GM12878 (cell line): ENCODE measurements at regions not wholly inside any gene's neighbourhood (a gene's known extent, or its start where the extent isn't known, plus 50 kb on each side); places are given as distances from the start of the nearest gene placed in this dataset.

Source experiments
- EGR1 ChIP-seq, 2 experiments: IDR thresholded peaks; 1 replicate in 1 of 2; 2 replicates in 1 of 2; pipeline ENCODE4 v1.6.1; 2011 to 2012; ENCODE audit warnings: low read depth in 2 of 2, low read length in 2 of 2, borderline replicate concordance in 1 of 2, mild to moderate bottlenecking in 1 of 2, moderate library complexity in 1 of 2
- HDAC6 ChIP-seq: fragments of 200-600 bp; sonication (generic); IDR thresholded peaks from one replicate; pipeline ENCODE4 v1.8.0; 2017; ENCODE audit warnings: antibody characterized with exemption; ENCODE audit not compliant: unreplicated experiment
- JUND ChIP-seq: IDR thresholded peaks from 2 replicates; pipeline ENCODE4 v1.6.1; 2012; ENCODE audit warnings: low read depth, mild to moderate bottlenecking, low read length, improper control_type of control experiment, moderate library complexity
- POLR2A ChIP-seq: IDR thresholded peaks from 2 replicates; pipeline ENCODE4 v1.6.1; 2011; ENCODE audit warnings: low read depth, mild to moderate bottlenecking, low read length
- POLR2AphosphoS5 ChIP-seq: IDR thresholded peaks from 2 replicates; pipeline ENCODE4 v1.6.1; 2011; ENCODE audit warnings: mild to moderate bottlenecking, low read length, inconsistent platforms
- RAD21 ChIP-seq: IDR thresholded peaks from 2 replicates; pipeline ENCODE4 v1.6.1; 2011; ENCODE audit warnings: mild to moderate bottlenecking, low read depth, low read length, moderate library complexity; ENCODE audit not compliant: insufficient read depth
- RBBP5 ChIP-seq: fragments of 200-600 bp; sonication (generic); conservative IDR thresholded peaks from 2 replicates; pipeline ENCODE4 v1.6.1; 2016
- RELA ChIP-seq: fragments of 450-650 bp; IDR thresholded peaks from 2 replicates; pipeline ENCODE4 v1.8.0; 2014; ENCODE audit warnings: borderline replicate concordance; ENCODE audit not compliant: partially characterized antibody
- SMC3 ChIP-seq: IDR thresholded peaks from 2 replicates; pipeline ENCODE4 v1.6.1; 2011; ENCODE audit warnings: low read length, improper control_type of control experiment, borderline replicate concordance
- SPI1 ChIP-seq: IDR thresholded peaks from 2 replicates; pipeline ENCODE4 v1.6.1; 2011; ENCODE audit warnings: low read depth, mild to moderate bottlenecking, low read length, moderate library complexity, borderline replicate concordance; ENCODE audit not compliant: insufficient read depth
- ZNF24 ChIP-seq: fragments of 450-650 bp; IDR thresholded peaks from 2 replicates; pipeline ENCODE4 v1.6.1; 2017; ENCODE audit warnings: antibody characterized with exemption, mild to moderate bottlenecking
- TF ChIP-seq, protein P1 (sequence below), 3 experiments: IDR thresholded peaks in 2 of 3; conservative IDR thresholded peaks in 1 of 3; 2 replicates each; pipeline ENCODE4 v1.5.1; 2011; ENCODE audit warnings: low read depth in 3 of 3, low read length in 3 of 3, mild to moderate bottlenecking in 3 of 3, control low read depth in 2 of 3, moderate library complexity in 2 of 3, inconsistent platforms in 1 of 3, mixed read lengths in 1 of 3; ENCODE audit not compliant: control insufficient read depth in 2 of 3, insufficient read depth in 1 of 3; ENCODE audit errors: extremely low read depth in 1 of 3
- TF ChIP-seq, protein P2 (sequence below): IDR thresholded peaks from 2 replicates; pipeline ENCODE4 v1.6.1; 2011; ENCODE audit warnings: low read depth, low read length, improper control_type of control experiment, borderline replicate concordance

DNA sequence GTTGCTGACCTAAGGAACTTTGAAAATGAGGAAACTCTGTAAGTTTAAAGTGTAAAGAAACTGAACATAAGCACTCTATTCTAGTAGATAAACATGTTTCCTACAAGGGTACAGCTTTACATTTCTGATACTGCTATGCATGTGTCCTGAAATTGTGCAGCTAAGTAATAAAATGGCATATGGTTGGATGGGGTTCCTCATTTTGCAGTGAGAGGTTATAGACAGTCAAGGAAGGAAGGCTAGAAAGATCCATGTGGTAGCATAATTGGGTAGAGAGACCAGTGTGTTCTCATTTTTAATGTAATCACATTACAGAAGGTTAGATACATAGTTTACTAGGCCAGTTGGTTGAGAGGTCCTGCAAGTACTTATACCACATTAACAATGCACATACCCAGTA, 477.0 kb downstream of the TMEM121 start:
- TF ChIP-seq HDAC6, result no peak
- TF ChIP-seq RBBP5, result no peak
- no peak for TF ChIP-seq RELA
- no peak for TF ChIP-seq ZNF24
- no peak for TF ChIP-seq SMC3
- TF ChIP-seq, protein P1, sequence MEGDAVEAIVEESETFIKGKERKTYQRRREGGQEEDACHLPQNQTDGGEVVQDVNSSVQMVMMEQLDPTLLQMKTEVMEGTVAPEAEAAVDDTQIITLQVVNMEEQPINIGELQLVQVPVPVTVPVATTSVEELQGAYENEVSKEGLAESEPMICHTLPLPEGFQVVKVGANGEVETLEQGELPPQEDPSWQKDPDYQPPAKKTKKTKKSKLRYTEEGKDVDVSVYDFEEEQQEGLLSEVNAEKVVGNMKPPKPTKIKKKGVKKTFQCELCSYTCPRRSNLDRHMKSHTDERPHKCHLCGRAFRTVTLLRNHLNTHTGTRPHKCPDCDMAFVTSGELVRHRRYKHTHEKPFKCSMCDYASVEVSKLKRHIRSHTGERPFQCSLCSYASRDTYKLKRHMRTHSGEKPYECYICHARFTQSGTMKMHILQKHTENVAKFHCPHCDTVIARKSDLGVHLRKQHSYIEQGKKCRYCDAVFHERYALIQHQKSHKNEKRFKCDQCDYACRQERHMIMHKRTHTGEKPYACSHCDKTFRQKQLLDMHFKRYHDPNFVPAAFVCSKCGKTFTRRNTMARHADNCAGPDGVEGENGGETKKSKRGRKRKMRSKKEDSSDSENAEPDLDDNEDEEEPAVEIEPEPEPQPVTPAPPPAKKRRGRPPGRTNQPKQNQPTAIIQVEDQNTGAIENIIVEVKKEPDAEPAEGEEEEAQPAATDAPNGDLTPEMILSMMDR (IDR thresholded peaks at IDR 0.05 in 2 of 3, conservative IDR thresholded peaks at IDR 0.05 in 1 of 3; ENCODE audit: control insufficient read depth in 2 of 3, extremely low read depth in 1 of 3, insufficient read depth in 1 of 3, low read depth in 3 of 3, low read length in 3 of 3), result no peak
- TF ChIP-seq POLR2A, result no peak
- TF ChIP-seq JUND, result no peak
- TF ChIP-seq EGR1 (IDR thresholded peaks at IDR 0.05; ENCODE audit: borderline replicate concordance in 1 of 2, low read depth in 2 of 2, low read length in 2 of 2), result no peak
- no peak for TF ChIP-seq POLR2AphosphoS5
- TF ChIP-seq SPI1, result no peak
- TF ChIP-seq RAD21, result no peak
- TF ChIP-seq, protein P2, sequence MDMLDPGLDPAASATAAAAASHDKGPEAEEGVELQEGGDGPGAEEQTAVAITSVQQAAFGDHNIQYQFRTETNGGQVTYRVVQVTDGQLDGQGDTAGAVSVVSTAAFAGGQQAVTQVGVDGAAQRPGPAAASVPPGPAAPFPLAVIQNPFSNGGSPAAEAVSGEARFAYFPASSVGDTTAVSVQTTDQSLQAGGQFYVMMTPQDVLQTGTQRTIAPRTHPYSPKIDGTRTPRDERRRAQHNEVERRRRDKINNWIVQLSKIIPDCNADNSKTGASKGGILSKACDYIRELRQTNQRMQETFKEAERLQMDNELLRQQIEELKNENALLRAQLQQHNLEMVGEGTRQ, result no peak
